ENCODE measurements at regions not wholly inside any gene's neighbourhood (a gene's known extent, or its start where the extent isn't known, plus 50 kb on each side); places are given as distances from the start of the nearest gene placed in this dataset.

GRCh38 chr10:70958396-70958795, 70.0 kb upstream of the PCBD1 start:
- CTCF ChIA-PET (ENCODE audit: low intra/inter-chr PET ratio) = no interaction called here
- ATAC-seq = no peak
- Histone ChIP-seq H3K4me2 (ENCODE audit: insufficient read depth, low read length) (no peak overlapping the region), H3K27me3 (ENCODE audit: control insufficient read depth in 2 of 2, insufficient read depth in 2 of 2, low read length in 2 of 2) (peaks cover 7 to 47% of the 10 kb centered on the region in 2 experiments; a peak in 4 of 5 replicates), H3K36me3 (ENCODE audit: control insufficient read depth, insufficient read depth, low read length) (no peaks in the 10 kb centered on the region), H3K27ac (ENCODE audit: extremely low read depth, low read depth, low read length) (no peak overlapping the region), H3K4me3 (no peak overlapping the region), H4K20me1 (replicated peaks; ENCODE audit: control insufficient read depth, insufficient read depth, low read length) (peaks cover under 1% of the 10 kb centered on the region; the same call in 1 of the 2 replicates), H3K9me1 (ENCODE audit: control insufficient read depth, insufficient read depth, low read length) (no peaks in the 10 kb centered on the region), H2AFZ (ENCODE audit: low read depth, low read length) (no peak overlapping the region), H3K9ac (ENCODE audit: insufficient read depth in 1 of 2, low read depth in 2 of 2, low read length in 2 of 2) (no peak overlapping the region), H3K9me3 (replicated peaks; ENCODE audit: control insufficient read depth, insufficient read depth, low read depth, low read length) (no peaks in the 10 kb centered on the region; the same call in 1 of the 2 replicates), H3K79me2 (ENCODE audit: control insufficient read depth, insufficient read depth, low read length) (no peaks in the 10 kb centered on the region), H3K4me1 (replicated peaks in 1 of 2; ENCODE audit: control insufficient read depth in 2 of 2, insufficient read depth in 2 of 2, low read length in 2 of 2) (no peaks in the 10 kb centered on the region)
- intact Hi-C loops (cut with micrococcal nuclease) = no loop called here
- no peak for TF ChIP-seq KLF10 (CRISPR knock-in tag; IDR thresholded peaks at IDR 0.05)
- TF ChIP-seq RREB1 (CRISPR knock-in tag; IDR thresholded peaks at IDR 0.05) = no peak
- no peak for TF ChIP-seq ZFP36 (IDR thresholded peaks at IDR 0.05; ENCODE audit: low read depth, low read length, partially characterized antibody)
- TF ChIP-seq SMAD2 (IDR thresholded peaks at IDR 0.05; ENCODE audit: low read depth, low read length) = no peak
- TF ChIP-seq MXI1 (IDR thresholded peaks at IDR 0.05; ENCODE audit: low read depth, low read length) = no peak
- TF ChIP-seq FOXM1 (IDR thresholded peaks at IDR 0.05; ENCODE audit: low read depth) = no peak
- TF ChIP-seq FOXM1 (CRISPR knock-in tag; IDR thresholded peaks at IDR 0.05; ENCODE audit: low read depth) = no peak
- TF ChIP-seq ZNF277 (CRISPR knock-in tag; IDR thresholded peaks at IDR 0.05; ENCODE audit: borderline replicate concordance) = no peak
- no peak for TF ChIP-seq XRCC4 (IDR thresholded peaks at IDR 0.05; ENCODE audit: extremely low read depth, insufficient read depth, insufficient read length)
- TF ChIP-seq RFX1 (IDR thresholded peaks at IDR 0.05) = no peak
- no peak for TF ChIP-seq STAT5B (CRISPR knock-in tag; IDR thresholded peaks at IDR 0.05)
- no peak for TF ChIP-seq RNF219 (CRISPR knock-in tag; IDR thresholded peaks at IDR 0.05)
- TF ChIP-seq ELF2 (CRISPR knock-in tag; IDR thresholded peaks at IDR 0.05) = no peak
- no peak for TF ChIP-seq MEIS2 (IDR thresholded peaks at IDR 0.05; ENCODE audit: partially characterized antibody)
- no peak for TF ChIP-seq ZNF830 (CRISPR knock-in tag; IDR thresholded peaks at IDR 0.05)
- TF ChIP-seq MBD2 (IDR thresholded peaks at IDR 0.05; ENCODE audit: borderline replicate concordance, low read depth) = no peak
- no peak for TF ChIP-seq HLTF (IDR thresholded peaks at IDR 0.05)
- POLR2A ChIA-PET = interaction anchor here (0.6 to 0.7 kb wide), 3 partner anchors 12 to 880 kb away, joined by 3 to 5 read pairs (median 3); no protein-coding TSS in a partner anchor
- in situ Hi-C loops (cut with MboI) = no loop called here
- WGBS (ENCODE audit: insufficient coverage, low coverage, missing lambda C conversion rate) = 12% methylated on average over 3 of the region's 3 CpGs
- FAIRE-seq = no peak
- DNase-seq (ENCODE audit: extremely low read depth in 1 of 4, low spot score in 3 of 4) = no peak
- no TSS peak for BruUV-seq (replicated peaks)

Measured in K562 (cell line).